GM23338 (cell line): ENCODE measurements at regions not wholly inside any gene's neighbourhood (a gene's known extent, or its start where the extent isn't known, plus 50 kb on each side); places are given as distances from the start of the nearest gene placed in this dataset.

Experiments
- ATAC-seq: fragments of 200-7000 bp; cut with Tn5 transposase; 3 replicates; pipeline ENCODE4 v1.9.1; 2020
- DNase-seq: peaks from one replicate; pipeline ENCODE4 v3.0.0-alpha.2; 2015; ENCODE audit warnings: low spot score
- H2AFZ ChIP-seq: fragments of 200-600 bp; sonication (generic); 2 replicates; pipeline ENCODE4 v1.8.0; 2016; ENCODE audit warnings: antibody characterized with exemption, mild to moderate bottlenecking, moderate library complexity
- H3F3A ChIP-seq: fragments of 200-600 bp; sonication (generic); replicated peaks from 2 replicates; pipeline ENCODE4 v1.8.0; 2017; ENCODE audit warnings: antibody characterized with exemption, mixed run types, low read depth
- H3K27ac ChIP-seq: fragments of 200-600 bp; sonication (generic); 2 replicates; pipeline ENCODE4 v1.6.1; 2016; ENCODE audit warnings: low read depth
- H3K27me3 ChIP-seq: fragments of 200-600 bp; sonication (generic); 2 replicates; pipeline ENCODE4 v1.8.0; 2016; ENCODE audit warnings: mild to moderate bottlenecking, mixed run types, moderate library complexity; ENCODE audit not compliant: insufficient read depth
- H3K36me3 ChIP-seq: fragments of 200-600 bp; sonication (generic); 2 replicates; pipeline ENCODE4 v1.8.0; 2016; ENCODE audit warnings: mild to moderate bottlenecking; ENCODE audit not compliant: insufficient read depth
- H3K4me1 ChIP-seq: fragments of 200-600 bp; sonication (generic); 2 replicates; pipeline ENCODE4 v1.8.0; 2016; ENCODE audit warnings: mild to moderate bottlenecking, moderate library complexity; ENCODE audit not compliant: insufficient read depth
- H3K4me2 ChIP-seq: fragments of 200-600 bp; sonication (generic); 2 replicates; pipeline ENCODE4 v1.7.1; 2017; ENCODE audit warnings: mixed run types
- H3K4me3 ChIP-seq: fragments of 200-600 bp; sonication (generic); 2 replicates; pipeline ENCODE4 v1.6.1; 2016; ENCODE audit warnings: mixed run types
- H3K79me2 ChIP-seq: fragments of 200-600 bp; sonication (generic); replicated peaks from 2 replicates; pipeline ENCODE4 v1.8.0; 2017; ENCODE audit warnings: mild to moderate bottlenecking; ENCODE audit not compliant: insufficient read depth
- H3K9me2 ChIP-seq: fragments of 200-600 bp; sonication (generic); 2 replicates; pipeline ENCODE4 v1.8.0; 2017; ENCODE audit not compliant: insufficient read depth
- H4K20me1 ChIP-seq: fragments of 200-600 bp; sonication (generic); replicated peaks from 2 replicates; pipeline ENCODE4 v1.8.0; 2017; ENCODE audit warnings: mild to moderate bottlenecking; ENCODE audit not compliant: insufficient read depth
- H3K27ac Mint-ChIP-seq: 2 replicates; pipeline ENCODE4 v1.8.0; 2020; ENCODE audit warnings: inconsistent platforms, mild to moderate bottlenecking, moderate library complexity, mixed read lengths
- H3K27me3 Mint-ChIP-seq: 3 replicates; pipeline ENCODE4 v1.8.0; 2022; ENCODE audit warnings: low read depth, mild to moderate bottlenecking, moderate library complexity, mixed read lengths, inconsistent platforms; ENCODE audit not compliant: insufficient read depth, poor library complexity
- H3K36me3 Mint-ChIP-seq: 3 replicates; pipeline ENCODE4 v1.8.0; 2021; ENCODE audit warnings: low read depth, mild to moderate bottlenecking, inconsistent platforms, moderate library complexity, mixed read lengths
- H3K4me1 Mint-ChIP-seq: 3 replicates; pipeline ENCODE4 v1.8.0; 2020; ENCODE audit warnings: mild to moderate bottlenecking, inconsistent platforms, mixed read lengths
- H3K4me3 Mint-ChIP-seq: 3 replicates; pipeline ENCODE4 v1.8.0; 2021; ENCODE audit warnings: moderate library complexity, mild to moderate bottlenecking, inconsistent platforms, mixed read lengths
- H3K9me3 Mint-ChIP-seq: 3 replicates; pipeline ENCODE4 v1.8.0; 2020; ENCODE audit warnings: moderate library complexity, mild to moderate bottlenecking, inconsistent platforms, mixed read lengths
- CREB1 ChIP-seq: fragments of 250-450 bp; sonication (Bioruptor Pico); IDR thresholded peaks from 2 replicates; pipeline ENCODE4 v1.5.0; 2020; ENCODE audit warnings: low read depth, mild to moderate bottlenecking, moderate library complexity
- EZH2 ChIP-seq: fragments of 200-600 bp; sonication (generic); IDR thresholded peaks from one replicate; pipeline ENCODE4 v1.8.0; 2017; ENCODE audit warnings: antibody characterized with exemption, mild to moderate bottlenecking, low read depth; ENCODE audit not compliant: unreplicated experiment
- EZH2phosphoT487 ChIP-seq: fragments of 200-600 bp; sonication (generic); IDR thresholded peaks from one replicate; pipeline ENCODE4 v1.8.1; 2018; ENCODE audit warnings: antibody characterized with exemption; ENCODE audit not compliant: unreplicated experiment
- JUNB ChIP-seq: IDR thresholded peaks from one replicate; pipeline ENCODE4 v1.6.1; 2016; ENCODE audit warnings: antibody characterized with exemption; ENCODE audit not compliant: unreplicated experiment
- NANOG ChIP-seq: IDR thresholded peaks from 2 replicates; pipeline ENCODE4 v1.6.1; 2016; ENCODE audit warnings: antibody characterized with exemption, borderline replicate concordance
- POLR2AphosphoS5 ChIP-seq: IDR thresholded peaks from 2 replicates; pipeline ENCODE4 v1.6.1; 2016; ENCODE audit warnings: antibody characterized with exemption, low read depth
- STAT1 ChIP-seq: IDR thresholded peaks from one replicate; pipeline ENCODE4 v1.6.1; 2016; ENCODE audit warnings: antibody characterized with exemption; ENCODE audit not compliant: unreplicated experiment
- ZNF114 ChIP-seq: fragments of 250-450 bp; sonication (Bioruptor Pico); IDR thresholded peaks from 2 replicates; pipeline ENCODE4 v1.5.0; 2020; ENCODE audit warnings: mild to moderate bottlenecking, moderate library complexity
- ZNF331 ChIP-seq: fragments of 250-450 bp; sonication (Bioruptor Pico); IDR thresholded peaks from 2 replicates; pipeline ENCODE4 v1.5.0; 2020; ENCODE audit warnings: low read depth, mild to moderate bottlenecking, moderate library complexity
- TF ChIP-seq, protein P1 (sequence below): IDR thresholded peaks from 2 replicates; pipeline ENCODE4 v1.6.1; 2016; ENCODE audit warnings: antibody characterized with exemption
- TF ChIP-seq, protein P2 (sequence below), 2 experiments: fragments of 200-600 bp in 1 of 2; sonication (generic) in 1 of 2; conservative IDR thresholded peaks; 2 replicates each; pipeline versions ENCODE4 v1.5.1 to v1.6.1; 2016 to 2017; ENCODE audit warnings: antibody characterized with exemption in 2 of 2, low read depth in 2 of 2, mild to moderate bottlenecking in 2 of 2, moderate library complexity in 1 of 2
- TF ChIP-seq, protein P3 (sequence below): fragments of 250-450 bp; sonication (Bioruptor Pico); IDR thresholded peaks from 2 replicates; pipeline ENCODE4 v1.5.0; 2020; ENCODE audit warnings: mild to moderate bottlenecking, moderate library complexity
- TF ChIP-seq, protein P4 (sequence below): IDR thresholded peaks from one replicate; pipeline ENCODE4 v1.6.1; 2018; ENCODE audit warnings: antibody characterized with exemption; ENCODE audit not compliant: unreplicated experiment

DNA sequence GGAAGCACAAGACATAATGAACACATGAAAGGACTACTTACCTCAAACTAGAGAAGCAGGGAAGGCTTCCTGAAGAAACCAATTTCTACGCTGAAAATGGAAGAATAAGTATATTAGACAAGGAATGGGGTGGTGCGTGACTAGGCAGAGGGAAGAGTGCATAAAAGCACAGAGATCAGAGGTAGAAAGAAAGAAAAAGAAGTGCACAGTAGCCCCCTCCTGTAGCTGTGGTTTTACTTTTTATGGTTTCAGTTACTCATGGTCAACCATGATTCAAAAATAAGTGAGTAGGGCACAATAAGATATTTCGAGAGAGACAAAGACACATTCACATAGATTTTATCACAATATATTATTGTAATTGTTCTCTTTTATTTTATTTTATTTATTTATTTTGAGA, 934.5 kb upstream of the INTU start:
- Histone ChIP-seq H3K4me3 (no peak overlapping the region), H3K4me1 (no peaks in the 10 kb centered on the region), H3K27me3 (no peaks in the 10 kb centered on the region), H3F3A (no peaks in the 10 kb centered on the region), H3K79me2 (no peaks in the 10 kb centered on the region), H3K36me3 (no peaks in the 10 kb centered on the region), H3K9me2 (no peaks in the 10 kb centered on the region), H3K27ac (no peak overlapping the region), H2AFZ (no peak overlapping the region), H4K20me1 (no peaks in the 10 kb centered on the region), H3K4me2 (no peak overlapping the region)
- TF ChIP-seq ZNF114 (no peak), ZNF331 (CRISPR knock-in tag) (no peak), CREB1 (no peak), NANOG (no peak), EZH2 (no peak), POLR2AphosphoS5 (no peak), EZH2phosphoT487 (no peak), JUNB (no peak), STAT1 (no peak)
- TF ChIP-seq, protein P1, sequence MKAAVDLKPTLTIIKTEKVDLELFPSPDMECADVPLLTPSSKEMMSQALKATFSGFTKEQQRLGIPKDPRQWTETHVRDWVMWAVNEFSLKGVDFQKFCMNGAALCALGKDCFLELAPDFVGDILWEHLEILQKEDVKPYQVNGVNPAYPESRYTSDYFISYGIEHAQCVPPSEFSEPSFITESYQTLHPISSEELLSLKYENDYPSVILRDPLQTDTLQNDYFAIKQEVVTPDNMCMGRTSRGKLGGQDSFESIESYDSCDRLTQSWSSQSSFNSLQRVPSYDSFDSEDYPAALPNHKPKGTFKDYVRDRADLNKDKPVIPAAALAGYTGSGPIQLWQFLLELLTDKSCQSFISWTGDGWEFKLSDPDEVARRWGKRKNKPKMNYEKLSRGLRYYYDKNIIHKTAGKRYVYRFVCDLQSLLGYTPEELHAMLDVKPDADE: no peak
- TF ChIP-seq, protein P2, sequence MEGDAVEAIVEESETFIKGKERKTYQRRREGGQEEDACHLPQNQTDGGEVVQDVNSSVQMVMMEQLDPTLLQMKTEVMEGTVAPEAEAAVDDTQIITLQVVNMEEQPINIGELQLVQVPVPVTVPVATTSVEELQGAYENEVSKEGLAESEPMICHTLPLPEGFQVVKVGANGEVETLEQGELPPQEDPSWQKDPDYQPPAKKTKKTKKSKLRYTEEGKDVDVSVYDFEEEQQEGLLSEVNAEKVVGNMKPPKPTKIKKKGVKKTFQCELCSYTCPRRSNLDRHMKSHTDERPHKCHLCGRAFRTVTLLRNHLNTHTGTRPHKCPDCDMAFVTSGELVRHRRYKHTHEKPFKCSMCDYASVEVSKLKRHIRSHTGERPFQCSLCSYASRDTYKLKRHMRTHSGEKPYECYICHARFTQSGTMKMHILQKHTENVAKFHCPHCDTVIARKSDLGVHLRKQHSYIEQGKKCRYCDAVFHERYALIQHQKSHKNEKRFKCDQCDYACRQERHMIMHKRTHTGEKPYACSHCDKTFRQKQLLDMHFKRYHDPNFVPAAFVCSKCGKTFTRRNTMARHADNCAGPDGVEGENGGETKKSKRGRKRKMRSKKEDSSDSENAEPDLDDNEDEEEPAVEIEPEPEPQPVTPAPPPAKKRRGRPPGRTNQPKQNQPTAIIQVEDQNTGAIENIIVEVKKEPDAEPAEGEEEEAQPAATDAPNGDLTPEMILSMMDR (conservative IDR thresholded peaks at IDR 0.05; ENCODE audit: low read depth in 2 of 2): no peak
- TF ChIP-seq, protein P3, sequence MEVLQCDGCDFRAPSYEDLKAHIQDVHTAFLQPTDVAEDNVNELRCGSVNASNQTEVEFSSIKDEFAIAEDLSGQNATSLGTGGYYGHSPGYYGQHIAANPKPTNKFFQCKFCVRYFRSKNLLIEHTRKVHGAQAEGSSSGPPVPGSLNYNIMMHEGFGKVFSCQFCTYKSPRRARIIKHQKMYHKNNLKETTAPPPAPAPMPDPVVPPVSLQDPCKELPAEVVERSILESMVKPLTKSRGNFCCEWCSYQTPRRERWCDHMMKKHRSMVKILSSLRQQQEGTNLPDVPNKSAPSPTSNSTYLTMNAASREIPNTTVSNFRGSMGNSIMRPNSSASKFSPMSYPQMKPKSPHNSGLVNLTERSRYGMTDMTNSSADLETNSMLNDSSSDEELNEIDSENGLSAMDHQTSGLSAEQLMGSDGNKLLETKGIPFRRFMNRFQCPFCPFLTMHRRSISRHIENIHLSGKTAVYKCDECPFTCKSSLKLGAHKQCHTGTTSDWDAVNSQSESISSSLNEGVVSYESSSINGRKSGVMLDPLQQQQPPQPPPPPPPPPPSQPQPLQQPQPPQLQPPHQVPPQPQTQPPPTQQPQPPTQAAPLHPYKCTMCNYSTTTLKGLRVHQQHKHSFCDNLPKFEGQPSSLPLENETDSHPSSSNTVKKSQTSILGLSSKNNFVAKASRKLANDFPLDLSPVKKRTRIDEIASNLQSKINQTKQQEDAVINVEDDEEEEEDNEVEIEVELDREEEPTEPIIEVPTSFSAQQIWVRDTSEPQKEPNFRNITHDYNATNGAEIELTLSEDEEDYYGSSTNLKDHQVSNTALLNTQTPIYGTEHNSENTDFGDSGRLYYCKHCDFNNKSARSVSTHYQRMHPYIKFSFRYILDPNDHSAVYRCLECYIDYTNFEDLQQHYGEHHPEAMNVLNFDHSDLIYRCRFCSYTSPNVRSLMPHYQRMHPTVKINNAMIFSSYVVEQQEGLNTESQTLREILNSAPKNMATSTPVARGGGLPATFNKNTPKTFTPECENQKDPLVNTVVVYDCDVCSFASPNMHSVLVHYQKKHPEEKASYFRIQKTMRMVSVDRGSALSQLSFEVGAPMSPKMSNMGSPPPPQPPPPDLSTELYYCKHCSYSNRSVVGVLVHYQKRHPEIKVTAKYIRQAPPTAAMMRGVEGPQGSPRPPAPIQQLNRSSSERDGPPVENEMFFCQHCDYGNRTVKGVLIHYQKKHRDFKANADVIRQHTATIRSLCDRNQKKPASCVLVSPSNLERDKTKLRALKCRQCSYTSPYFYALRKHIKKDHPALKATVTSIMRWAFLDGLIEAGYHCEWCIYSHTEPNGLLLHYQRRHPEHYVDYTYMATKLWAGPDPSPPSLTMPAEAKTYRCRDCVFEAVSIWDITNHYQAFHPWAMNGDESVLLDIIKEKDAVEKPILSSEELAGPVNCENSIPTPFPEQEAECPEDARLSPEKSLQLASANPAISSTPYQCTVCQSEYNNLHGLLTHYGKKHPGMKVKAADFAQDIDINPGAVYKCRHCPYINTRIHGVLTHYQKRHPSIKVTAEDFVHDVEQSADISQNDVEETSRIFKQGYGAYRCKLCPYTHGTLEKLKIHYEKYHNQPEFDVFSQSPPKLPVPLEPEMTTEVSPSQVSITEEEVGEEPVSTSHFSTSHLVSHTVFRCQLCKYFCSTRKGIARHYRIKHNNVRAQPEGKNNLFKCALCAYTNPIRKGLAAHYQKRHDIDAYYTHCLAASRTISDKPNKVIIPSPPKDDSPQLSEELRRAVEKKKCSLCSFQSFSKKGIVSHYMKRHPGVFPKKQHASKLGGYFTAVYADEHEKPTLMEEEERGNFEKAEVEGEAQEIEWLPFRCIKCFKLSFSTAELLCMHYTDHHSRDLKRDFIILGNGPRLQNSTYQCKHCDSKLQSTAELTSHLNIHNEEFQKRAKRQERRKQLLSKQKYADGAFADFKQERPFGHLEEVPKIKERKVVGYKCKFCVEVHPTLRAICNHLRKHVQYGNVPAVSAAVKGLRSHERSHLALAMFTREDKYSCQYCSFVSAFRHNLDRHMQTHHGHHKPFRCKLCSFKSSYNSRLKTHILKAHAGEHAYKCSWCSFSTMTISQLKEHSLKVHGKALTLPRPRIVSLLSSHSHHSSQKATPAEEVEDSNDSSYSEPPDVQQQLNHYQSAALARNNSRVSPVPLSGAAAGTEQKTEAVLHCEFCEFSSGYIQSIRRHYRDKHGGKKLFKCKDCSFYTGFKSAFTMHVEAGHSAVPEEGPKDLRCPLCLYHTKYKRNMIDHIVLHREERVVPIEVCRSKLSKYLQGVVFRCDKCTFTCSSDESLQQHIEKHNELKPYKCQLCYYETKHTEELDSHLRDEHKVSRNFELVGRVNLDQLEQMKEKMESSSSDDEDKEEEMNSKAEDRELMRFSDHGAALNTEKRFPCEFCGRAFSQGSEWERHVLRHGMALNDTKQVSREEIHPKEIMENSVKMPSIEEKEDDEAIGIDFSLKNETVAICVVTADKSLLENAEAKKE (CRISPR knock-in tag): no peak
- TF ChIP-seq, protein P4, sequence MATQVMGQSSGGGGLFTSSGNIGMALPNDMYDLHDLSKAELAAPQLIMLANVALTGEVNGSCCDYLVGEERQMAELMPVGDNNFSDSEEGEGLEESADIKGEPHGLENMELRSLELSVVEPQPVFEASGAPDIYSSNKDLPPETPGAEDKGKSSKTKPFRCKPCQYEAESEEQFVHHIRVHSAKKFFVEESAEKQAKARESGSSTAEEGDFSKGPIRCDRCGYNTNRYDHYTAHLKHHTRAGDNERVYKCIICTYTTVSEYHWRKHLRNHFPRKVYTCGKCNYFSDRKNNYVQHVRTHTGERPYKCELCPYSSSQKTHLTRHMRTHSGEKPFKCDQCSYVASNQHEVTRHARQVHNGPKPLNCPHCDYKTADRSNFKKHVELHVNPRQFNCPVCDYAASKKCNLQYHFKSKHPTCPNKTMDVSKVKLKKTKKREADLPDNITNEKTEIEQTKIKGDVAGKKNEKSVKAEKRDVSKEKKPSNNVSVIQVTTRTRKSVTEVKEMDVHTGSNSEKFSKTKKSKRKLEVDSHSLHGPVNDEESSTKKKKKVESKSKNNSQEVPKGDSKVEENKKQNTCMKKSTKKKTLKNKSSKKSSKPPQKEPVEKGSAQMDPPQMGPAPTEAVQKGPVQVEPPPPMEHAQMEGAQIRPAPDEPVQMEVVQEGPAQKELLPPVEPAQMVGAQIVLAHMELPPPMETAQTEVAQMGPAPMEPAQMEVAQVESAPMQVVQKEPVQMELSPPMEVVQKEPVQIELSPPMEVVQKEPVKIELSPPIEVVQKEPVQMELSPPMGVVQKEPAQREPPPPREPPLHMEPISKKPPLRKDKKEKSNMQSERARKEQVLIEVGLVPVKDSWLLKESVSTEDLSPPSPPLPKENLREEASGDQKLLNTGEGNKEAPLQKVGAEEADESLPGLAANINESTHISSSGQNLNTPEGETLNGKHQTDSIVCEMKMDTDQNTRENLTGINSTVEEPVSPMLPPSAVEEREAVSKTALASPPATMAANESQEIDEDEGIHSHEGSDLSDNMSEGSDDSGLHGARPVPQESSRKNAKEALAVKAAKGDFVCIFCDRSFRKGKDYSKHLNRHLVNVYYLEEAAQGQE: no peak
- Mint-ChIP-seq H3K9me3 (no peaks in the 10 kb centered on the region), H3K4me1 (no peaks in the 10 kb centered on the region), H3K36me3 (no peaks in the 10 kb centered on the region), H3K27ac (no peak overlapping the region), H3K4me3 (no peak overlapping the region), H3K27me3 (no peaks in the 10 kb centered on the region)
- DNase-seq (no peak), ATAC-seq (no peak)
